ENCODE measurements at regions not wholly inside any gene's neighbourhood (a gene's known extent, or its start where the extent isn't known, plus 50 kb on each side); places are given as distances from the start of the nearest gene placed in this dataset.
A peak's percentile ranks its signal among the peaks of the same experiment; 100 is the strongest.

DNA sequence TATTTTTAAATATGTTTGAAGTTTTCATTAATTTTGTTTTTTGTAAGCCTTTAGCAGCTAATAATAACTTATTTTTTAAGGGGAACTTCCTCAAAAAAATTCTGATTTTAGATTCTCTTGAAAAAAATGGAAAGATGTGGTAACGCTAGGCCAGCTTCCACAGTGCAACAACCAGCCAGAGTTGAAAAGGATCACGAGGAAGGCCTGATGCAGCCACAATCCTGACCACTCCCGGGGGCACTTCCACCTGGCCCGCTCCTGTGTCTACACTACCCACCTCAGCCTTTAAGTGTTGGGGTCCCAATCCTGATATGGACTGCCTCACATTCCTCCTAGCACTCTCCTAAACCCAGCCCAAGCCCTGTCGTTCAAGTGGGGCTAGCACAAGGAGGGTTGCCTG, 101.1 kb downstream of the TMEM17 start:
- no peaks in the 10 kb centered on the region for H4K20me1 ChIP-seq (ENCODE audit: insufficient read depth, low read length)
- H3K27me3 ChIP-seq (ENCODE audit: control insufficient read depth in 2 of 2, insufficient read depth in 2 of 2, low read length in 2 of 2): no peaks in the 10 kb centered on the region
- no peak overlapping the region for H3K4me3 ChIP-seq (replicated peaks in 1 of 3; ENCODE audit: low read depth in 2 of 3, low read length in 3 of 3)
- H3K9me3 Mint-ChIP-seq: no peaks in the 10 kb centered on the region
- intact Hi-C loops (cut with micrococcal nuclease): no loop called here
- H3K9me3 ChIP-seq (replicated peaks in 1 of 2; ENCODE audit: control insufficient read depth in 1 of 2, insufficient read depth in 1 of 2, low read length in 2 of 2): no peaks in the 10 kb centered on the region
- H3K27ac Mint-ChIP-seq: peak overlapping the region in 2 of 7 donors; percentile 41 to 76
- no peak overlapping the region for H3K4me2 ChIP-seq (replicated peaks; ENCODE audit: extremely low read depth, low read length, poor library complexity, severe bottlenecking)
- no peaks in the 10 kb centered on the region for H3K79me2 ChIP-seq (ENCODE audit: insufficient read depth, low read length)
- TF ChIP-seq, protein P1, sequence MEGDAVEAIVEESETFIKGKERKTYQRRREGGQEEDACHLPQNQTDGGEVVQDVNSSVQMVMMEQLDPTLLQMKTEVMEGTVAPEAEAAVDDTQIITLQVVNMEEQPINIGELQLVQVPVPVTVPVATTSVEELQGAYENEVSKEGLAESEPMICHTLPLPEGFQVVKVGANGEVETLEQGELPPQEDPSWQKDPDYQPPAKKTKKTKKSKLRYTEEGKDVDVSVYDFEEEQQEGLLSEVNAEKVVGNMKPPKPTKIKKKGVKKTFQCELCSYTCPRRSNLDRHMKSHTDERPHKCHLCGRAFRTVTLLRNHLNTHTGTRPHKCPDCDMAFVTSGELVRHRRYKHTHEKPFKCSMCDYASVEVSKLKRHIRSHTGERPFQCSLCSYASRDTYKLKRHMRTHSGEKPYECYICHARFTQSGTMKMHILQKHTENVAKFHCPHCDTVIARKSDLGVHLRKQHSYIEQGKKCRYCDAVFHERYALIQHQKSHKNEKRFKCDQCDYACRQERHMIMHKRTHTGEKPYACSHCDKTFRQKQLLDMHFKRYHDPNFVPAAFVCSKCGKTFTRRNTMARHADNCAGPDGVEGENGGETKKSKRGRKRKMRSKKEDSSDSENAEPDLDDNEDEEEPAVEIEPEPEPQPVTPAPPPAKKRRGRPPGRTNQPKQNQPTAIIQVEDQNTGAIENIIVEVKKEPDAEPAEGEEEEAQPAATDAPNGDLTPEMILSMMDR (IDR thresholded peaks at IDR 0.05): no peak
- H3K36me3 Mint-ChIP-seq: no peaks in the 10 kb centered on the region
- no peak overlapping the region for H3K9ac ChIP-seq (ENCODE audit: insufficient read depth, low read length, poor library complexity, severe bottlenecking)
- peak overlapping the region; percentile 75 for H2AFZ ChIP-seq (ENCODE audit: insufficient read depth, low read depth, low read length, poor library complexity, severe bottlenecking)
- peak overlapping the region in 1 of 2 donors; percentile 13 for H3K27ac ChIP-seq (ENCODE audit: low read depth in 1 of 2, low read length in 2 of 2)
- 18% methylated on average over 4 of the region's 5 CpGs for WGBS (ENCODE audit: insufficient coverage)
- no peaks in the 10 kb centered on the region for H3K36me3 ChIP-seq (replicated peaks in 1 of 2; ENCODE audit: control insufficient read depth in 1 of 2, insufficient read depth in 2 of 2, low read length in 2 of 2)
- peaks cover 0 to 1% (median 1%) of the 10 kb centered on the region in 3 donors for H3K27me3 Mint-ChIP-seq (ENCODE audit: low read depth in 3 of 3)
- peak overlapping the region in 1 of 2 donors; percentile 48 for H3K4me3 Mint-ChIP-seq
- DNase-seq: no peak
- peaks cover 5 to 10% of the 10 kb centered on the region in 2 donors for H3K4me1 ChIP-seq (ENCODE audit: control insufficient read depth in 1 of 2, insufficient read depth in 2 of 2, low read length in 2 of 2)
- peaks cover 11% of the 10 kb centered on the region for H3K4me1 Mint-ChIP-seq

DNA sequence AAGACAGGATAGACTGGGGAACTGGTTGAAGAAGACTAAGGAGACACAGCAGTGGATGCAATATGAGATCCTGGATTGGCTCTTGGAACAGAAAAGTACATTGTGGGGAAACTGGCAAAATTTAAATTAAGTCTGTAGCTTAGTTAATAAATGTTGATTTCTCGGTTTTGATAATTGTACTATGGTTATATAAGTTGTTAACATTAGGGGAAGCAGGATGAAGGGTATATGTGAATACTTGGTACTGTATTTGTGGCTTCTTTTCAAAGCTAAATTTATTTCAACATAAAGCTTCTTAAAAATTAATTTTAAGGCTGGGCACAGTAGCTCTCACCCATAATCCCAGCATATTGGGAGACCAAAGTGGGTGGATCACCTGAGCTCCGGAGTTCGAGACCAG, 103.8 kb downstream of the TMEM17 start:
- H3K79me2 ChIP-seq (ENCODE audit: insufficient read depth, low read length): no peaks in the 10 kb centered on the region
- DNase-seq: no peak
- peaks cover 5 to 10% of the 10 kb centered on the region in 2 donors for H3K4me1 ChIP-seq (ENCODE audit: control insufficient read depth in 1 of 2, insufficient read depth in 2 of 2, low read length in 2 of 2)
- Mint-ChIP-seq H3K4me3 (no peak overlapping the region), H3K27ac (no peak overlapping the region), H3K27me3 (ENCODE audit: low read depth in 3 of 3) (no peaks in the 10 kb centered on the region), H3K9me3 (no peaks in the 10 kb centered on the region), H3K36me3 (no peaks in the 10 kb centered on the region), H3K4me1 (peaks cover 19% of the 10 kb centered on the region)
- H3K9ac ChIP-seq (ENCODE audit: insufficient read depth, low read length, poor library complexity, severe bottlenecking): no peak overlapping the region
- H4K20me1 ChIP-seq (ENCODE audit: insufficient read depth, low read length): no peaks in the 10 kb centered on the region
- H3K27ac ChIP-seq (ENCODE audit: low read depth in 1 of 2, low read length in 2 of 2): no peak overlapping the region
- WGBS (ENCODE audit: insufficient coverage): no CpG with 5 or more reads among the region's 3 CpGs
- intact Hi-C loops (cut with micrococcal nuclease): no loop called here
- TF ChIP-seq, protein P1 (IDR thresholded peaks at IDR 0.05): no peak
- no peak overlapping the region for H3K4me3 ChIP-seq (replicated peaks in 1 of 3; ENCODE audit: low read depth in 2 of 3, low read length in 3 of 3)
- no peak overlapping the region for H2AFZ ChIP-seq (ENCODE audit: insufficient read depth, low read depth, low read length, poor library complexity, severe bottlenecking)
- H3K9me3 ChIP-seq (replicated peaks in 1 of 2; ENCODE audit: control insufficient read depth in 1 of 2, insufficient read depth in 1 of 2, low read length in 2 of 2): no peaks in the 10 kb centered on the region
- H3K4me2 ChIP-seq (replicated peaks; ENCODE audit: extremely low read depth, low read length, poor library complexity, severe bottlenecking): no peak overlapping the region
- no peaks in the 10 kb centered on the region for H3K27me3 ChIP-seq (ENCODE audit: control insufficient read depth in 2 of 2, insufficient read depth in 2 of 2, low read length in 2 of 2)
- H3K36me3 ChIP-seq (replicated peaks in 1 of 2; ENCODE audit: control insufficient read depth in 1 of 2, insufficient read depth in 2 of 2, low read length in 2 of 2): no peaks in the 10 kb centered on the region

Data from CD14-positive monocyte (primary cell).